Stimulated activated CD8-positive, alpha-beta memory T cell treated with anti-CD3 and anti-CD28 coated beads, Interleukin-4, amount 100 ng/mL, for 4 hours (primary cell): ENCODE measurements at regions not wholly inside any gene's neighbourhood (a gene's known extent, or its start where the extent isn't known, plus 50 kb on each side); places are given as distances from the start of the nearest gene placed in this dataset.

Experiments used
- DNase-seq, 2 donors: peaks; one replicate each; pipeline ENCODE4 v3.0.0-alpha.2; 2020; ENCODE audit warnings: low read depth in 2 of 2, low spot score in 1 of 2

- DNase-seq: no peak
Measured at GRCh38 chr2:147515213-147515612, 329.6 kb upstream of the ACVR2A start.

- no peak for DNase-seq
Measured at GRCh38 chr2:147512206-147512605, 332.6 kb upstream of the ACVR2A start.

- no peak for DNase-seq
Measured at GRCh38 chr2:147511491-147511948, 333.3 kb upstream of the ACVR2A start.

GRCh38 chr2:147509821-147510220, 335.0 kb upstream of the ACVR2A start:
- no peak for DNase-seq

- no peak for DNase-seq
Measured at GRCh38 chr2:147506889-147507288, 337.9 kb upstream of the ACVR2A start.

- no peak for DNase-seq
Measured at GRCh38 chr2:147502711-147503290, 342.0 kb upstream of the ACVR2A start.

GRCh38 chr2:147501968-147502367, 342.9 kb upstream of the ACVR2A start:
- DNase-seq: no peak

- no peak for DNase-seq
Measured at GRCh38 chr2:147500819-147501395, 343.9 kb upstream of the ACVR2A start.

GRCh38 chr2:147500229-147500628, 344.6 kb upstream of the ACVR2A start:
- DNase-seq: no peak

- DNase-seq: no peak
Measured at GRCh38 chr2:147499785-147500184, 345.0 kb upstream of the ACVR2A start.

- DNase-seq: no peak
Measured at GRCh38 chr2:147495734-147496133, 349.1 kb upstream of the ACVR2A start.

- no peak for DNase-seq
Measured at GRCh38 chr2:147492471-147492870, 352.4 kb upstream of the ACVR2A start.

- no peak for DNase-seq
Measured at GRCh38 chr2:147491506-147491905, 353.3 kb upstream of the ACVR2A start.

GRCh38 chr2:147490401-147491261, 354.2 kb upstream of the ACVR2A start:
- no peak for DNase-seq

- no peak for DNase-seq
Measured at GRCh38 chr2:147488472-147488871, 356.4 kb upstream of the ACVR2A start.

GRCh38 chr2:147487978-147488289, 356.9 kb upstream of the ACVR2A start:
- DNase-seq: no peak

- DNase-seq: no peak
Measured at GRCh38 chr2:147487286-147487977, 357.4 kb upstream of the ACVR2A start.

- DNase-seq: no peak
Measured at GRCh38 chr2:147485210-147485851, 359.5 kb upstream of the ACVR2A start.

- no peak for DNase-seq
Measured at GRCh38 chr2:147483911-147484310, 360.9 kb upstream of the ACVR2A start.

- no peak for DNase-seq
Measured at GRCh38 chr2:147482916-147483669, 361.7 kb upstream of the ACVR2A start.
